ENCODE measurements at regions not wholly inside any gene's neighbourhood (a gene's known extent, or its start where the extent isn't known, plus 50 kb on each side); places are given as distances from the start of the nearest gene placed in this dataset.

DNA sequence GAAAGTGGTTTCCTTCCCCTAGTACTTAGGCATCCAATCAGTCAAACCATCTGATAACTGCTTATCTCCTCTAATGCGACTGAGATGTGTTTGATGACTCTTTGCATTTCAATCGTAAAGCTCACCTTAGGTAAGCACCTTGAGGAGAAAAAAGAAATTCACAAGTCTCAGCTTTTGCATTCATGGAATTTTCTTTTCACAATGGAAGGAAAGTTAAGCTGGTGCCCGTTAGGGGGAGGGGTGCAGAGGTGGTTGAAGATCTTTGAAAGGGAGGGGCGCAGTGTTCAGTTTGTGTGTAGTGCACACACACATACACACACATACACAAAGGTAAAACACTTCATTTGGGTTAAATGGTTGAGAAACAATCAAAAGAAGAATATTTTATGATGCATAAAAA lies 87.1 kb upstream of the SALL4 start:
- ATAC-seq: no peak
- TF ChIP-seq SNAI2 (CRISPR knock-in tag; IDR thresholded peaks at IDR 0.05): no peak
- TF ChIP-seq PPARA (CRISPR knock-in tag; IDR thresholded peaks at IDR 0.05; ENCODE audit: borderline replicate concordance): no peak
- TF ChIP-seq RARB (CRISPR knock-in tag; IDR thresholded peaks at IDR 0.05): no peak
- TF ChIP-seq ZNF565 (CRISPR knock-in tag; conservative IDR thresholded peaks at IDR 0.05; ENCODE audit: low read depth): no peak

DNA sequence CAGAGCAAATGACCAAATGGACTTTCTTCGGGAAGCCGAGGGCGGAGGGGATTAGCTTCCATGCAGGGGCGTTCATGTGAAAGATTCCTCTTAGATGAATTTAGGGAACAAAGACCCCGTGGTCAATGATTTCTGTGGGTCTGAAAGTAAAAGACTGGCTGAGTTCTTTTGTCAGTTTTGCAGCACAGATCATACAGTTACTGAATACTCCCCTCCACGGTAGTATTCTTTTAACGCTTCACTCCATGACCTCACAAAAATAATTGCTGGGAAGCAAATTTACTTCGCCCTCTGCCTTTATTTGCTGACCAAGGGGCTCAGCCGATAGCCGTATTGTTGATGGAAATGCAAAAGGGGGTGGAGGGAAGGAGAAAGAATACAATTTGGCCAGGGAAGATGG lies 86.0 kb upstream of the SALL4 start:
- TF ChIP-seq PPARA (CRISPR knock-in tag; IDR thresholded peaks at IDR 0.05; ENCODE audit: borderline replicate concordance) (no peak), BACH2 (CRISPR knock-in tag; IDR thresholded peaks at IDR 0.05; ENCODE audit: borderline replicate concordance) (no peak), ZNF565 (CRISPR knock-in tag; conservative IDR thresholded peaks at IDR 0.05; ENCODE audit: low read depth) (no peak), ZNF8 (CRISPR knock-in tag; IDR thresholded peaks at IDR 0.05) (no peak), ARNTL (CRISPR knock-in tag; IDR thresholded peaks at IDR 0.05; ENCODE audit: borderline replicate concordance, low read depth) (no peak), ZNF70 (CRISPR knock-in tag; IDR thresholded peaks at IDR 0.05) (no peak), GLIS3 (CRISPR knock-in tag; IDR thresholded peaks at IDR 0.05) (no peak), ESRRG (CRISPR knock-in tag; IDR thresholded peaks at IDR 0.05) (no peak)
- TF ChIP-seq, protein P1, sequence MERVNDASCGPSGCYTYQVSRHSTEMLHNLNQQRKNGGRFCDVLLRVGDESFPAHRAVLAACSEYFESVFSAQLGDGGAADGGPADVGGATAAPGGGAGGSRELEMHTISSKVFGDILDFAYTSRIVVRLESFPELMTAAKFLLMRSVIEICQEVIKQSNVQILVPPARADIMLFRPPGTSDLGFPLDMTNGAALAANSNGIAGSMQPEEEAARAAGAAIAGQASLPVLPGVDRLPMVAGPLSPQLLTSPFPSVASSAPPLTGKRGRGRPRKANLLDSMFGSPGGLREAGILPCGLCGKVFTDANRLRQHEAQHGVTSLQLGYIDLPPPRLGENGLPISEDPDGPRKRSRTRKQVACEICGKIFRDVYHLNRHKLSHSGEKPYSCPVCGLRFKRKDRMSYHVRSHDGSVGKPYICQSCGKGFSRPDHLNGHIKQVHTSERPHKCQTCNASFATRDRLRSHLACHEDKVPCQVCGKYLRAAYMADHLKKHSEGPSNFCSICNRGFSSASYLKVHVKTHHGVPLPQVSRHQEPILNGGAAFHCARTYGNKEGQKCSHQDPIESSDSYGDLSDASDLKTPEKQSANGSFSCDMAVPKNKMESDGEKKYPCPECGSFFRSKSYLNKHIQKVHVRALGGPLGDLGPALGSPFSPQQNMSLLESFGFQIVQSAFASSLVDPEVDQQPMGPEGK (CRISPR knock-in tag; IDR thresholded peaks at IDR 0.05; ENCODE audit: borderline replicate concordance): no peak
- TF ChIP-seq, protein P2, sequence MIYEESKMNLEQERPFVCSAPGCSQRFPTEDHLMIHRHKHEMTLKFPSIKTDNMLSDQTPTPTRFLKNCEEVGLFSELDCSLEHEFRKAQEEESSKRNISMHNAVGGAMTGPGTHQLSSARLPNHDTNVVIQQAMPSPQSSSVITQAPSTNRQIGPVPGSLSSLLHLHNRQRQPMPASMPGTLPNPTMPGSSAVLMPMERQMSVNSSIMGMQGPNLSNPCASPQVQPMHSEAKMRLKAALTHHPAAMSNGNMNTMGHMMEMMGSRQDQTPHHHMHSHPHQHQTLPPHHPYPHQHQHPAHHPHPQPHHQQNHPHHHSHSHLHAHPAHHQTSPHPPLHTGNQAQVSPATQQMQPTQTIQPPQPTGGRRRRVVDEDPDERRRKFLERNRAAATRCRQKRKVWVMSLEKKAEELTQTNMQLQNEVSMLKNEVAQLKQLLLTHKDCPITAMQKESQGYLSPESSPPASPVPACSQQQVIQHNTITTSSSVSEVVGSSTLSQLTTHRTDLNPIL (CRISPR knock-in tag; IDR thresholded peaks at IDR 0.05; ENCODE audit: low read depth): no peak
- TF ChIP-seq, protein P3, sequence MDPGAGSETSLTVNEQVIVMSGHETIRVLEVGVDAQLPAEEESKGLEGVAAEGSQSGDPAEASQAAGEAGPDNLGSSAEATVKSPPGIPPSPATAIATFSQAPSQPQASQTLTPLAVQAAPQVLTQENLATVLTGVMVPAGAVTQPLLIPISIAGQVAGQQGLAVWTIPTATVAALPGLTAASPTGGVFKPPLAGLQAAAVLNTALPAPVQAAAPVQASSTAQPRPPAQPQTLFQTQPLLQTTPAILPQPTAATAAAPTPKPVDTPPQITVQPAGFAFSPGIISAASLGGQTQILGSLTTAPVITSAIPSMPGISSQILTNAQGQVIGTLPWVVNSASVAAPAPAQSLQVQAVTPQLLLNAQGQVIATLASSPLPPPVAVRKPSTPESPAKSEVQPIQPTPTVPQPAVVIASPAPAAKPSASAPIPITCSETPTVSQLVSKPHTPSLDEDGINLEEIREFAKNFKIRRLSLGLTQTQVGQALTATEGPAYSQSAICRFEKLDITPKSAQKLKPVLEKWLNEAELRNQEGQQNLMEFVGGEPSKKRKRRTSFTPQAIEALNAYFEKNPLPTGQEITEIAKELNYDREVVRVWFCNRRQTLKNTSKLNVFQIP (CRISPR knock-in tag; IDR thresholded peaks at IDR 0.05; ENCODE audit: borderline replicate concordance, low read depth): no peak
- no peak for ATAC-seq

DNA sequence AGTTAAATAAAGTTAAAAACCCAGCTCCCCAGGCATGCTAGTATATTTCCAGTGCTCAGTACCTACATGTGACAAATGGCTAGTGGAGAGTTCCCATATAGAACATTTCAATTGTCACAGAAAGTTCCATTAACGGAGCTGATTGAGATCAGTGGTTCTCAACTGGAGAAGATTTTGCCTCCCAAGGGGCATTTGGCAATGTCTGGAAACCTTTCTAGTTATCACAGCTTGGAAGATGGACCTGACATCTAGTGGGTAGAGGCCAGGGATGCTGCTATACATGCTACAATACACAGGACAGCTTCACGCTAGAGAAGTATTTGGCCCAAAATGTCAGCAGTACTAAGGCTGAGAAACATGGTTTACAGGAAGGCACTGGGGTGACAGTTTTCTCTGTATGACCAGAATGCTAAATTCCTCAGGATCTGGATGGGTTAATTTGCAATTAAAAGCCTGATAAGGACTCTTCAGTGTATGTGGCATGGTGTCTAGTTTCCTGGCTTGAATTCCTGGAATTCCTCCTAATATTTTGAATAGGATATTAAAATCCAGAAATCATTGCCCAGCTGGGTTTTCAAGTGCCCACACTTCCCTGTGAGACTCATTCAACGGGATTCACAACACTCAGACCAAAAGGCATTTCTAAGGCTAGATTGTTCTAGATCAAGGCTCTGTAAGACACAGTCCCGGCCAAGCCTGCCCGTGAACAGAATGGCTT lies 84.7 kb upstream of the SALL4 start:
- ATAC-seq: peak; percentile 27; the same call in 1 of the 3 replicates

DNA sequence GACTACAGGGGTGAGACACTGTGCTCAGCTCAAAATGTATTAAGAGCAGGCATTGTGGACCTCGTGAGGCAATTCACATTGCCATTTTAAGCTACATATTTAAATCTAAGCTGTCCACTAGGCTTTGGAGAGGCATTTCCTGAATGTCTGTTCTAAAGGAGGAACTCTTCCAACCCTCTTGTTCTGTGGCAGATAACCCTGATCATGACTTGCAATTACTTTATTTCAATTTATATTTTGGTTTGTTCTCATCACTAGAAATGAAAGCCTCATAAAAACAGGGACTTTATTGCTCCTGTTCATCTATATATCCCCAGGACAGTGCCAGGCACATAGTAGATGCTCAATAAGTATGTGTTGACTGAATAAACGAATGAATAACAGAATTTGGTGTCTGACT lies 84.0 kb upstream of the SALL4 start:
- no peak for ATAC-seq
- no peak for TF ChIP-seq ZNF8 (CRISPR knock-in tag; IDR thresholded peaks at IDR 0.05)
- TF ChIP-seq, protein P1 (CRISPR knock-in tag; IDR thresholded peaks at IDR 0.05; ENCODE audit: borderline replicate concordance): no peak
- TF ChIP-seq TOX (CRISPR knock-in tag; IDR thresholded peaks at IDR 0.05; ENCODE audit: borderline replicate concordance): no peak
- no peak for TF ChIP-seq RARB (CRISPR knock-in tag; IDR thresholded peaks at IDR 0.05)
- no peak for TF ChIP-seq ZNF565 (CRISPR knock-in tag; conservative IDR thresholded peaks at IDR 0.05; ENCODE audit: low read depth)
- no peak for TF ChIP-seq CSDC2 (CRISPR knock-in tag; IDR thresholded peaks at IDR 0.05)
- no peak for TF ChIP-seq BACH2 (CRISPR knock-in tag; IDR thresholded peaks at IDR 0.05; ENCODE audit: borderline replicate concordance)
- no peak for TF ChIP-seq OSR1 (CRISPR knock-in tag; IDR thresholded peaks at IDR 0.05)
- TF ChIP-seq ESRRG (CRISPR knock-in tag; IDR thresholded peaks at IDR 0.05): no peak
- TF ChIP-seq, protein P4, sequence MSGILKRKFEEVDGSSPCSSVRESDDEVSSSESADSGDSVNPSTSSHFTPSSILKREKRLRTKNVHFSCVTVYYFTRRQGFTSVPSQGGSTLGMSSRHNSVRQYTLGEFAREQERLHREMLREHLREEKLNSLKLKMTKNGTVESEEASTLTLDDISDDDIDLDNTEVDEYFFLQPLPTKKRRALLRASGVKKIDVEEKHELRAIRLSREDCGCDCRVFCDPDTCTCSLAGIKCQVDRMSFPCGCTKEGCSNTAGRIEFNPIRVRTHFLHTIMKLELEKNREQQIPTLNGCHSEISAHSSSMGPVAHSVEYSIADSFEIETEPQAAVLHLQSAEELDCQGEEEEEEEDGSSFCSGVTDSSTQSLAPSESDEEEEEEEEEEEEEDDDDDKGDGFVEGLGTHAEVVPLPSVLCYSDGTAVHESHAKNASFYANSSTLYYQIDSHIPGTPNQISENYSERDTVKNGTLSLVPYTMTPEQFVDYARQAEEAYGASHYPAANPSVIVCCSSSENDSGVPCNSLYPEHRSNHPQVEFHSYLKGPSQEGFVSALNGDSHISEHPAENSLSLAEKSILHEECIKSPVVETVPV (CRISPR knock-in tag; IDR thresholded peaks at IDR 0.05): no peak
- no peak for TF ChIP-seq ZC3H10 (CRISPR knock-in tag; IDR thresholded peaks at IDR 0.05)

More for the DNA sequence above, 84.7 kb upstream of the SALL4 start:
- TF ChIP-seq, protein P5, sequence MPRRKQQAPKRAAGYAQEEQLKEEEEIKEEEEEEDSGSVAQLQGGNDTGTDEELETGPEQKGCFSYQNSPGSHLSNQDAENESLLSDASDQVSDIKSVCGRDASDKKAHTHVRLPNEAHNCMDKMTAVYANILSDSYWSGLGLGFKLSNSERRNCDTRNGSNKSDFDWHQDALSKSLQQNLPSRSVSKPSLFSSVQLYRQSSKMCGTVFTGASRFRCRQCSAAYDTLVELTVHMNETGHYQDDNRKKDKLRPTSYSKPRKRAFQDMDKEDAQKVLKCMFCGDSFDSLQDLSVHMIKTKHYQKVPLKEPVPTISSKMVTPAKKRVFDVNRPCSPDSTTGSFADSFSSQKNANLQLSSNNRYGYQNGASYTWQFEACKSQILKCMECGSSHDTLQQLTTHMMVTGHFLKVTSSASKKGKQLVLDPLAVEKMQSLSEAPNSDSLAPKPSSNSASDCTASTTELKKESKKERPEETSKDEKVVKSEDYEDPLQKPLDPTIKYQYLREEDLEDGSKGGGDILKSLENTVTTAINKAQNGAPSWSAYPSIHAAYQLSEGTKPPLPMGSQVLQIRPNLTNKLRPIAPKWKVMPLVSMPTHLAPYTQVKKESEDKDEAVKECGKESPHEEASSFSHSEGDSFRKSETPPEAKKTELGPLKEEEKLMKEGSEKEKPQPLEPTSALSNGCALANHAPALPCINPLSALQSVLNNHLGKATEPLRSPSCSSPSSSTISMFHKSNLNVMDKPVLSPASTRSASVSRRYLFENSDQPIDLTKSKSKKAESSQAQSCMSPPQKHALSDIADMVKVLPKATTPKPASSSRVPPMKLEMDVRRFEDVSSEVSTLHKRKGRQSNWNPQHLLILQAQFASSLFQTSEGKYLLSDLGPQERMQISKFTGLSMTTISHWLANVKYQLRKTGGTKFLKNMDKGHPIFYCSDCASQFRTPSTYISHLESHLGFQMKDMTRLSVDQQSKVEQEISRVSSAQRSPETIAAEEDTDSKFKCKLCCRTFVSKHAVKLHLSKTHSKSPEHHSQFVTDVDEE (CRISPR knock-in tag; IDR thresholded peaks at IDR 0.05): no peak
- TF ChIP-seq ISL1 (CRISPR knock-in tag; IDR thresholded peaks at IDR 0.05) (0 out of 2 replicates have a peak, but pooled peaks have one; percentile 8), SNAI2 (CRISPR knock-in tag; IDR thresholded peaks at IDR 0.05) (0 out of 2 replicates have a peak, but pooled peaks have one; percentile 23)

All from SK-N-SH treated with all-trans-retinoic acid at 6 μM for 48 hours (cell line).